ENCODE measurements at regions not wholly inside any gene's neighbourhood (a gene's known extent, or its start where the extent isn't known, plus 50 kb on each side); places are given as distances from the start of the nearest gene placed in this dataset.

DNA sequence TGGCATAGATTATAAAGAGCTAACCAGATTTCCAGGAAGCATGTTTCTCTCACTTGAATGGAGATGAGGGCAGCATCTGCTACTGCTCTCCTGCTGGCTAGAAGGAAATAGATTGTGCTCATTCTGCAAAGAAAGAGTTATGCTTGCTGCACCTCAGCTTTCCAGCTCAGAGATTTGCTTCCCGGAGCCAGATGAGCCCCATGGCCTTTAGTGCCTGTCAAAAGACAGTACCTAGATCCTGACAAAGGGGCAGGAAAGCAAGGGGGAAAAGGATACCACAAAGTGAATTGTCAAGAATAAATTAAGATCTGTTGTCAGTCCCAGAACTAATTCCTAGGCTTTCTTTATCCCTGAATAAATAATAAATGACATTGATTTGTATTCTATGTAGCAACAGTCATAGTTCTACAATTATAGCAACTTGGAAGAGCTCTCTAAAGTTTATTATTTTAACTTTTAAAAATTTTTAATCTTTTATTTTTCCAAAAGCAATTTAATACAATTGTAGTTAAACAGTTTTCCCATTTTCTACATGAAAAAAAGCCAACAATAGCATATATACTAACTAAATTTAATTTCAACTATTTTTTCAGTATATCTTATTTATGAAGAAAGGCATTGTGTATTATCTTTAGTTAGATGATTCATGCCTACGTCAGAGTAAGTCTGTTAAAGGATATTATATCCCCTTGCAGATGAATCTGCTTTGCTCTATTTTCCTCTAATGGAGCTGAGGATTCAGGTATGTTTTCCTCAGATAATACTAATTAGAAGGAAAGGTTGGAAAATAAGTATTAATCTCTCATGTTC is 306.1 kb upstream of the DDI1 start:
- TF ChIP-seq, protein P1, sequence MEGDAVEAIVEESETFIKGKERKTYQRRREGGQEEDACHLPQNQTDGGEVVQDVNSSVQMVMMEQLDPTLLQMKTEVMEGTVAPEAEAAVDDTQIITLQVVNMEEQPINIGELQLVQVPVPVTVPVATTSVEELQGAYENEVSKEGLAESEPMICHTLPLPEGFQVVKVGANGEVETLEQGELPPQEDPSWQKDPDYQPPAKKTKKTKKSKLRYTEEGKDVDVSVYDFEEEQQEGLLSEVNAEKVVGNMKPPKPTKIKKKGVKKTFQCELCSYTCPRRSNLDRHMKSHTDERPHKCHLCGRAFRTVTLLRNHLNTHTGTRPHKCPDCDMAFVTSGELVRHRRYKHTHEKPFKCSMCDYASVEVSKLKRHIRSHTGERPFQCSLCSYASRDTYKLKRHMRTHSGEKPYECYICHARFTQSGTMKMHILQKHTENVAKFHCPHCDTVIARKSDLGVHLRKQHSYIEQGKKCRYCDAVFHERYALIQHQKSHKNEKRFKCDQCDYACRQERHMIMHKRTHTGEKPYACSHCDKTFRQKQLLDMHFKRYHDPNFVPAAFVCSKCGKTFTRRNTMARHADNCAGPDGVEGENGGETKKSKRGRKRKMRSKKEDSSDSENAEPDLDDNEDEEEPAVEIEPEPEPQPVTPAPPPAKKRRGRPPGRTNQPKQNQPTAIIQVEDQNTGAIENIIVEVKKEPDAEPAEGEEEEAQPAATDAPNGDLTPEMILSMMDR (IDR thresholded peaks at IDR 0.05; ENCODE audit: poor library complexity, severe bottlenecking) = no peak
- TF ChIP-seq SMC3 (conservative IDR thresholded peaks at IDR 0.05; ENCODE audit: poor library complexity) (no peak), EZH2 (IDR thresholded peaks at IDR 0.05; ENCODE audit: borderline replicate concordance, insufficient read depth, low read length, poor library complexity, severe bottlenecking) (no peak), POLR2AphosphoS5 (IDR thresholded peaks at IDR 0.05) (no peak), MXI1 (conservative IDR thresholded peaks at IDR 0.05; ENCODE audit: poor library complexity, severe bottlenecking) (no peak), RAD21 (conservative IDR thresholded peaks at IDR 0.05) (no peak)
- TF ChIP-seq, protein P2, sequence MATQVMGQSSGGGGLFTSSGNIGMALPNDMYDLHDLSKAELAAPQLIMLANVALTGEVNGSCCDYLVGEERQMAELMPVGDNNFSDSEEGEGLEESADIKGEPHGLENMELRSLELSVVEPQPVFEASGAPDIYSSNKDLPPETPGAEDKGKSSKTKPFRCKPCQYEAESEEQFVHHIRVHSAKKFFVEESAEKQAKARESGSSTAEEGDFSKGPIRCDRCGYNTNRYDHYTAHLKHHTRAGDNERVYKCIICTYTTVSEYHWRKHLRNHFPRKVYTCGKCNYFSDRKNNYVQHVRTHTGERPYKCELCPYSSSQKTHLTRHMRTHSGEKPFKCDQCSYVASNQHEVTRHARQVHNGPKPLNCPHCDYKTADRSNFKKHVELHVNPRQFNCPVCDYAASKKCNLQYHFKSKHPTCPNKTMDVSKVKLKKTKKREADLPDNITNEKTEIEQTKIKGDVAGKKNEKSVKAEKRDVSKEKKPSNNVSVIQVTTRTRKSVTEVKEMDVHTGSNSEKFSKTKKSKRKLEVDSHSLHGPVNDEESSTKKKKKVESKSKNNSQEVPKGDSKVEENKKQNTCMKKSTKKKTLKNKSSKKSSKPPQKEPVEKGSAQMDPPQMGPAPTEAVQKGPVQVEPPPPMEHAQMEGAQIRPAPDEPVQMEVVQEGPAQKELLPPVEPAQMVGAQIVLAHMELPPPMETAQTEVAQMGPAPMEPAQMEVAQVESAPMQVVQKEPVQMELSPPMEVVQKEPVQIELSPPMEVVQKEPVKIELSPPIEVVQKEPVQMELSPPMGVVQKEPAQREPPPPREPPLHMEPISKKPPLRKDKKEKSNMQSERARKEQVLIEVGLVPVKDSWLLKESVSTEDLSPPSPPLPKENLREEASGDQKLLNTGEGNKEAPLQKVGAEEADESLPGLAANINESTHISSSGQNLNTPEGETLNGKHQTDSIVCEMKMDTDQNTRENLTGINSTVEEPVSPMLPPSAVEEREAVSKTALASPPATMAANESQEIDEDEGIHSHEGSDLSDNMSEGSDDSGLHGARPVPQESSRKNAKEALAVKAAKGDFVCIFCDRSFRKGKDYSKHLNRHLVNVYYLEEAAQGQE (IDR thresholded peaks at IDR 0.05; ENCODE audit: borderline replicate concordance) = no peak
